ENCODE measurements at regions not wholly inside any gene's neighbourhood (a gene's known extent, or its start where the extent isn't known, plus 50 kb on each side); places are given as distances from the start of the nearest gene placed in this dataset.

DNA sequence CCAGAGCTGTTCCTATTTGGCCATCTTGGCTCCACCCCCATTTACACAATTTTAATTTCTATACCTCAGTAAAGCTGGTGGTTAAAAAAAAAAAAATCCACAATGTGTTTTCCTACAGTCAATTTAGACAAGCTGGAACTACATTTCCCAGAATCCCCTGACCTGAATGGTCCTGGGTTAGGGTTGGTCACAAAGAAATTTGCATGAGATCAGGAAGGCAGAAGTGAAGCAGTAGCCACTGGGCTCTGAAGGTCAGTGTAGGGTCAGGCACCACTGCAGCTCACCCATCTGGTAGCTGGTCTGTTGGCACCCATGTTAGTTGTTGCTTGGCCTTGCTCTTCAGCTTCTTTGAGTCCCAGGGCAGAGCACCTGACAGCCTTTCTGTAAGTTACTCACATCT is 210.7 kb upstream of the API5 start:
- Histone ChIP-seq H3K9ac (ENCODE audit: insufficient read length, low read depth) (no peak overlapping the region), H3K4me1 (ENCODE audit: insufficient read depth, insufficient read length) (no peaks in the 10 kb centered on the region), H3K9me3 (ENCODE audit: insufficient read depth, low read length) (peaks cover 10% of the 10 kb centered on the region; the same call in 1 of the 2 replicates), H3K27me3 (ENCODE audit: insufficient read depth, insufficient read length) (no peaks in the 10 kb centered on the region), H3K36me3 (ENCODE audit: insufficient read depth, insufficient read length, low read length) (no peaks in the 10 kb centered on the region), H3K4me3 (ENCODE audit: insufficient read length, low read depth) (no peak overlapping the region)
- DNase-seq (ENCODE audit: low read depth, low spot score), result no peak
- no peak for TF ChIP-seq SUZ12 (IDR thresholded peaks at IDR 0.05; ENCODE audit: extremely low read depth, insufficient read depth, insufficient read length)
- TF ChIP-seq ZNF274 (IDR thresholded peaks at IDR 0.05; ENCODE audit: low read depth, low read length), result no peak
- no peak for TF ChIP-seq YY1 (IDR thresholded peaks at IDR 0.05; ENCODE audit: insufficient read depth, insufficient read length)

DNA sequence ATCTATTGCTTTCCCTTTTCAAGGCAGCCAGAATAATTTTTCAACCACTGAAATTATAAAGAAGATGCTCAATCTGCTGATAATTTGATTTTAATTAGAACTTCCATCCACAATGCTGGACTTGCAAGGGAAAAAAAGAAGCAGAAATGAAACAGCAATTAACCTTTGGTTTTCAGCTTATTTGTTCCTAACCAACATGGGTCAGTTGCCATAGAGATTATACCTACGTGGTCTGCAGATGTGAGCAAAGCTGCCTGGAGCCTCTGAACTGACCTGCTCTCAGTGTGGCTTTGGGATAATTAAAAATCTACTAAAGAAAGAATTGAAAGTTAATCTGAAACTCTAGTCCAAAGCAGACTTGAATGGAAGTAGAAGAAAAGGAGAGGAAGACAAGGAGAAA is 195.7 kb upstream of the API5 start:
- DNase-seq (ENCODE audit: low read depth, low spot score), result no peak
- no peak for TF ChIP-seq SUZ12 (IDR thresholded peaks at IDR 0.05; ENCODE audit: extremely low read depth, insufficient read depth, insufficient read length)
- no peak for TF ChIP-seq ZNF274 (IDR thresholded peaks at IDR 0.05; ENCODE audit: low read depth, low read length)
- TF ChIP-seq YY1 (IDR thresholded peaks at IDR 0.05; ENCODE audit: insufficient read depth, insufficient read length), result no peak

DNA sequence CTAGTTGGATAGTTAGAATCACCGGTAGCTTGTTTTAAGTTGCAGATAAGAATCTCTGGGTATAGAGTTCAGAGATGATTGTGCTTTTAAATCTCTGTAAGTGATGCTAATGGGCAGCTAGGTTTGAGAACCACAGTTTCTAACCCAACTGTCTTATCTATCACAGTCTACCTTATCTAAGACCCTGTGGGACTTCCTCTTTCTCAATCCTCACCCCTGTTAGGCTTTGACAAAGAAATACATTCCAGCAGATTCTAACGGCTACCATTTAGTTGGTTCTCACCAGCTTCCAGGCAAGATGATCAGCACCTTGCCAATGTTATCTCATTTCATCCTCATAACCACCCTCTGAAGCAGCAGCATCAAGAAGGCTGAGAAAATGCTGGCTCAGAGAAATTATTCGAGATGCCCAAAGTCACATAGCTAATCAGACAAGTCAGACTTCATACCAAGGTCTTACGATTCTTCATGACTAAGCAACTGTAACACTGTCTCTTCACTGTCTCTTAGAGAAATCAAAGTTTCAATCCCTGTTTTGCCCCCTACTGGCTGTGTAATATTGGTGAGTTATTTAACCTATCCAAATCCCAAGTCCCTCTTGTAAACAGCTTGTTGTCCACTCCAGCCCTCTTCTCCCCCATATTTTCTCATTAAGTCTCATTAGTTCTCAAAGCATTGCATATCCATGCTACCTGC is 192.4 kb upstream of the API5 start:
- Histone ChIP-seq H3K9me3 (ENCODE audit: insufficient read depth, low read length) (no peaks in the 10 kb centered on the region), H3K4me3 (ENCODE audit: insufficient read length, low read depth) (no peak overlapping the region), H3K9ac (ENCODE audit: insufficient read length, low read depth) (no peak overlapping the region), H3K4me1 (ENCODE audit: insufficient read depth, insufficient read length) (no peaks in the 10 kb centered on the region), H3K27me3 (ENCODE audit: insufficient read depth, insufficient read length) (no peaks in the 10 kb centered on the region), H3K36me3 (ENCODE audit: insufficient read depth, insufficient read length, low read length) (no peaks in the 10 kb centered on the region)
- DNase-seq (ENCODE audit: low read depth, low spot score), result peak; percentile 16
- TF ChIP-seq SUZ12 (IDR thresholded peaks at IDR 0.05; ENCODE audit: extremely low read depth, insufficient read depth, insufficient read length), result no peak
- TF ChIP-seq ZNF274 (IDR thresholded peaks at IDR 0.05; ENCODE audit: low read depth, low read length), result no peak
- TF ChIP-seq YY1 (IDR thresholded peaks at IDR 0.05; ENCODE audit: insufficient read depth, insufficient read length), result no peak

More for the DNA sequence above, 195.7 kb upstream of the API5 start:
- H3K9ac ChIP-seq (ENCODE audit: insufficient read length, low read depth), result no peak overlapping the region
- H3K9me3 ChIP-seq (ENCODE audit: insufficient read depth, low read length), result no peaks in the 10 kb centered on the region
- H3K4me1 ChIP-seq (ENCODE audit: insufficient read depth, insufficient read length), result no peaks in the 10 kb centered on the region
- no peaks in the 10 kb centered on the region for H3K36me3 ChIP-seq (ENCODE audit: insufficient read depth, insufficient read length, low read length)
- H3K4me3 ChIP-seq (ENCODE audit: insufficient read length, low read depth), result no peak overlapping the region
- no peaks in the 10 kb centered on the region for H3K27me3 ChIP-seq (ENCODE audit: insufficient read depth, insufficient read length)

DNA sequence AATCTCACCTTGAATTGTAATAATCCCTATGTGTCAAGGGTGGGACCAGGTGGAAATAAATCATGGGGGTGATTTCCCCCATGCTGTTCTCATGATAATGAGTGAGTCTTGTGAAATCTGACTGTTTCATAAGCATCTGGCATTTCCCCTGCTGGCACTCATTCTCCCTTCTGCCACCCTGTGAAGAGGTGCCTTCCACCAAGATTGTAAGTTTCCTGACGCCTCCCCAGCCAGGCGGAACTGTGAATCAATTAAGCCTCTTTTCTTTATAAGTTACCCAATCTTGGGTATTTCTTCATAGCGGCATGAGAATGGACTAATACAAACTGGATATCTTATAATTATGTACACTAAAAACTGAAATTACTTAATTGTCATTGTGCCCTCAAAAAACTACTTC is 189.2 kb upstream of the API5 start:
- no peak for TF ChIP-seq ZNF274 (IDR thresholded peaks at IDR 0.05; ENCODE audit: low read depth, low read length)
- TF ChIP-seq YY1 (IDR thresholded peaks at IDR 0.05; ENCODE audit: insufficient read depth, insufficient read length), result no peak
- no peak for TF ChIP-seq SUZ12 (IDR thresholded peaks at IDR 0.05; ENCODE audit: extremely low read depth, insufficient read depth, insufficient read length)

DNA sequence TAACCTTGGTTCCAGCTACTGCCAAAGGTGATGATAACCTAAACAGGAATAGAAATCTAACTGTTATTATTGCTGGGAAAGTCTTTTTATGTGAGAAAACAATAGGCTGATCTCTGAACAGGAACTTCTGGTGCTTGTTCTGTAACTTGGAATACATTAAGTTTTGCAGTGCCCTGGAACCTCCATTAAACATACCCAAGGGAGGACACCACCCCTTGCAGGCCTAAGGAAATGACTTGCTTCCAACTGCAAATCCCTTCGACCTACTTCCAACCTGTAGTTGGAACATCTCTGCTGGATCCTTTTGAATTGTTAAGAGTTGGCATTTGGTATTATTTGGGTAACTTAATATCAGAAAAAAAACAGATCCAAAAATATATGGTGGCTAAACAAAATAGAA is 188.4 kb upstream of the API5 start:
- DNase-seq (ENCODE audit: low read depth, low spot score), result no peak

More for the DNA sequence above, 189.2 kb upstream of the API5 start:
- Histone ChIP-seq H3K27me3 (ENCODE audit: insufficient read depth, insufficient read length) (no peaks in the 10 kb centered on the region), H3K4me3 (ENCODE audit: insufficient read length, low read depth) (no peak overlapping the region), H3K9ac (ENCODE audit: insufficient read length, low read depth) (no peak overlapping the region), H3K36me3 (ENCODE audit: insufficient read depth, insufficient read length, low read length) (no peaks in the 10 kb centered on the region), H3K9me3 (ENCODE audit: insufficient read depth, low read length) (no peaks in the 10 kb centered on the region), H3K4me1 (ENCODE audit: insufficient read depth, insufficient read length) (no peaks in the 10 kb centered on the region)
- no peak for DNase-seq (ENCODE audit: low read depth, low spot score)

DNA sequence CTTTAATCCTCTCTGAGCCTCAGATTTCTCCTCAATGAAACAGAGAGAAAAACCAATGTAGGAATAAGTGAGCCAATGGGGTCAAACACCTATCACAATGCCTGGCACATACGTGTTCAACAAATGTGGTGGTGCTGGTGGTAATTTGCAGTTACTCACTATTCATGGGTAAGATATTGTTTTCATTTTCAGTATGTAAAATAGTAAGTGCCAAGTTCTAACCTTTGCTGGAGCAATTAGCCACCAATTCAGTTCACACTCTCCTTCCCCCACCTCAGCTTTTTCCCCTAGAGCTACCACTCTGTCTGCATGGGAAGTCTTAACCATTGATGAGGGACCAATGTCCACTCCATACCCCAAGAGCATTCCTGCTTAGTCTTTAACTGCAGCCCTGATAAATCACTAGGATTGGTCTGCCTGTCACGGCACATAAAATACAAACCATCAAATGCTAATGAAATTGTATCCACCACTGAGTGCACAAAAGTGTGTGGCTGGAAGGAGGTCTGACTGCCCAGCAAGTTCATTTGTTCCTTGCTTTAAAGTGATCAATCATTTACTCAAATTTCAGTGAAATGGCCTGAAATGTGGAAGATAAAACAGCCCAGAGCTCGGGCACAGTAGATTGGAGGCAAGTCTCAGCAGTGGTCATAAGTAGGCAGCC is 187.4 kb upstream of the API5 start:
- no peak overlapping the region for H3K4me3 ChIP-seq (ENCODE audit: insufficient read length, low read depth)
- TF ChIP-seq ZNF274 (IDR thresholded peaks at IDR 0.05; ENCODE audit: low read depth, low read length), result no peak
- TF ChIP-seq SUZ12 (IDR thresholded peaks at IDR 0.05; ENCODE audit: extremely low read depth, insufficient read depth, insufficient read length), result no peak
- no peak for TF ChIP-seq YY1 (IDR thresholded peaks at IDR 0.05; ENCODE audit: insufficient read depth, insufficient read length)

More for the DNA sequence above, 188.4 kb upstream of the API5 start:
- TF ChIP-seq YY1 (IDR thresholded peaks at IDR 0.05; ENCODE audit: insufficient read depth, insufficient read length) (no peak), ZNF274 (IDR thresholded peaks at IDR 0.05; ENCODE audit: low read depth, low read length) (no peak), SUZ12 (IDR thresholded peaks at IDR 0.05; ENCODE audit: extremely low read depth, insufficient read depth, insufficient read length) (no peak)
- H3K9ac ChIP-seq (ENCODE audit: insufficient read length, low read depth), result no peak overlapping the region
- H3K9me3 ChIP-seq (ENCODE audit: insufficient read depth, low read length), result no peaks in the 10 kb centered on the region
- no peaks in the 10 kb centered on the region for H3K4me1 ChIP-seq (ENCODE audit: insufficient read depth, insufficient read length)
- H3K27me3 ChIP-seq (ENCODE audit: insufficient read depth, insufficient read length), result no peaks in the 10 kb centered on the region
- no peak overlapping the region for H3K4me3 ChIP-seq (ENCODE audit: insufficient read length, low read depth)
- H3K36me3 ChIP-seq (ENCODE audit: insufficient read depth, insufficient read length, low read length), result no peaks in the 10 kb centered on the region

DNA sequence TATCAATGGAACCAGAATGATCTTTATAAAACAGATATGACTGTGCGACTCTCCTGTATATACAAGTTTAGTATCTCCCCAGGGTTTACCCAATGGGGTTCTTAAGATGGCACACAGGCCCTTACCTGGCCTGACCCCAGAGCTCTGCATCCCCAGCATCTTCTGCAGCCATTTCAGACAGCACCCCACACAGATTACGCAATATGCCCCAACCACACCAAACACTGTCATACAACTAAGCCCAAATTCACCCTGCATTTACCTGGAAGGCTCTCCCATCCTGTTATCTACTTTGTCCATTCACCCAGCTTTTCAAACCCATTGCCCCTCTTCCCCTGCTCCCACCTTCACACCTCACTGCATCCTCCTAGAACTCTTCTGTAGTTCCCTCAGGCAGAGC is 182.5 kb upstream of the API5 start:
- peaks cover 2% of the 10 kb centered on the region for H3K4me1 ChIP-seq (ENCODE audit: insufficient read depth, insufficient read length)
- no peaks in the 10 kb centered on the region for H3K36me3 ChIP-seq (ENCODE audit: insufficient read depth, insufficient read length, low read length)
- TF ChIP-seq SUZ12 (IDR thresholded peaks at IDR 0.05; ENCODE audit: extremely low read depth, insufficient read depth, insufficient read length) (no peak), ZNF274 (IDR thresholded peaks at IDR 0.05; ENCODE audit: low read depth, low read length) (no peak), YY1 (IDR thresholded peaks at IDR 0.05; ENCODE audit: insufficient read depth, insufficient read length) (no peak)
- no peaks in the 10 kb centered on the region for H3K27me3 ChIP-seq (ENCODE audit: insufficient read depth, insufficient read length)
- H3K9me3 ChIP-seq (ENCODE audit: insufficient read depth, low read length), result no peaks in the 10 kb centered on the region
- H3K4me3 ChIP-seq (ENCODE audit: insufficient read length, low read depth), result no peak overlapping the region
- DNase-seq (ENCODE audit: low read depth, low spot score), result no peak
- H3K9ac ChIP-seq (ENCODE audit: insufficient read length, low read depth), result no peak overlapping the region

More for the DNA sequence above, 187.4 kb upstream of the API5 start:
- Histone ChIP-seq H3K9me3 (ENCODE audit: insufficient read depth, low read length) (no peaks in the 10 kb centered on the region), H3K4me1 (ENCODE audit: insufficient read depth, insufficient read length) (no peaks in the 10 kb centered on the region), H3K36me3 (ENCODE audit: insufficient read depth, insufficient read length, low read length) (no peaks in the 10 kb centered on the region), H3K9ac (ENCODE audit: insufficient read length, low read depth) (no peak overlapping the region), H3K27me3 (ENCODE audit: insufficient read depth, insufficient read length) (no peaks in the 10 kb centered on the region)
- DNase-seq (ENCODE audit: low read depth, low spot score), result no peak

Data from NT2/D1 (cell line).